Astrocyte (in vitro differentiated cells and primary cell): ENCODE measurements at regions not wholly inside any gene's neighbourhood (a gene's known extent, or its start where the extent isn't known, plus 50 kb on each side); places are given as distances from the start of the nearest gene placed in this dataset.

ENCODE experiments used
- EZH2 ChIP-seq: IDR thresholded peaks from 2 replicates; pipeline ENCODE4 v1.6.1; 2012; ENCODE audit warnings: mild to moderate bottlenecking, low read length, inconsistent platforms; ENCODE audit not compliant: insufficient read depth
- TF ChIP-seq, protein P1 (sequence below): IDR thresholded peaks from 2 replicates; pipeline ENCODE4 v1.5.1; 2011; ENCODE audit warnings: low read depth, mild to moderate bottlenecking, inconsistent platforms, low read length, moderate library complexity; ENCODE audit not compliant: insufficient read depth

DNA sequence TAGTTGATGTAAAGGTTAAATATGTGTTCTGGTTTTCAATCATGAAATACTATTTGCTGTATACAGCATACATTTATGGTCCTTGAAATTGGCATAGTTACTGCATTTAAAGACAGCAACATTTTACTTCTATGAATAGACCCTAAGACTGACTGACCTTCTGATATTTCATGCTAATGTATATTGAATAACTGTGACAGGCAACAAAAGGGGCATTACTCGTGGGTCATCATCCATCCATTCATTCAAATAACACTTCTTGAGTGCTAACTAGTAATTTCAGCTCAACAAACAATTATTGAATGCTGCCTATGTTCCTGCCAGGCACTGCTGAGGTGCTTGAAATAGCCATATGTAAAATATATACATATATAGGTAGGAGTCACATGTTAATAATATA, 92.8 kb upstream of the ADAMTS3 start:
- TF ChIP-seq, protein P1, sequence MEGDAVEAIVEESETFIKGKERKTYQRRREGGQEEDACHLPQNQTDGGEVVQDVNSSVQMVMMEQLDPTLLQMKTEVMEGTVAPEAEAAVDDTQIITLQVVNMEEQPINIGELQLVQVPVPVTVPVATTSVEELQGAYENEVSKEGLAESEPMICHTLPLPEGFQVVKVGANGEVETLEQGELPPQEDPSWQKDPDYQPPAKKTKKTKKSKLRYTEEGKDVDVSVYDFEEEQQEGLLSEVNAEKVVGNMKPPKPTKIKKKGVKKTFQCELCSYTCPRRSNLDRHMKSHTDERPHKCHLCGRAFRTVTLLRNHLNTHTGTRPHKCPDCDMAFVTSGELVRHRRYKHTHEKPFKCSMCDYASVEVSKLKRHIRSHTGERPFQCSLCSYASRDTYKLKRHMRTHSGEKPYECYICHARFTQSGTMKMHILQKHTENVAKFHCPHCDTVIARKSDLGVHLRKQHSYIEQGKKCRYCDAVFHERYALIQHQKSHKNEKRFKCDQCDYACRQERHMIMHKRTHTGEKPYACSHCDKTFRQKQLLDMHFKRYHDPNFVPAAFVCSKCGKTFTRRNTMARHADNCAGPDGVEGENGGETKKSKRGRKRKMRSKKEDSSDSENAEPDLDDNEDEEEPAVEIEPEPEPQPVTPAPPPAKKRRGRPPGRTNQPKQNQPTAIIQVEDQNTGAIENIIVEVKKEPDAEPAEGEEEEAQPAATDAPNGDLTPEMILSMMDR = no peak
- no peak for TF ChIP-seq EZH2
